ENCODE measurements at regions not wholly inside any gene's neighbourhood (a gene's known extent, or its start where the extent isn't known, plus 50 kb on each side); places are given as distances from the start of the nearest gene placed in this dataset.

DNA sequence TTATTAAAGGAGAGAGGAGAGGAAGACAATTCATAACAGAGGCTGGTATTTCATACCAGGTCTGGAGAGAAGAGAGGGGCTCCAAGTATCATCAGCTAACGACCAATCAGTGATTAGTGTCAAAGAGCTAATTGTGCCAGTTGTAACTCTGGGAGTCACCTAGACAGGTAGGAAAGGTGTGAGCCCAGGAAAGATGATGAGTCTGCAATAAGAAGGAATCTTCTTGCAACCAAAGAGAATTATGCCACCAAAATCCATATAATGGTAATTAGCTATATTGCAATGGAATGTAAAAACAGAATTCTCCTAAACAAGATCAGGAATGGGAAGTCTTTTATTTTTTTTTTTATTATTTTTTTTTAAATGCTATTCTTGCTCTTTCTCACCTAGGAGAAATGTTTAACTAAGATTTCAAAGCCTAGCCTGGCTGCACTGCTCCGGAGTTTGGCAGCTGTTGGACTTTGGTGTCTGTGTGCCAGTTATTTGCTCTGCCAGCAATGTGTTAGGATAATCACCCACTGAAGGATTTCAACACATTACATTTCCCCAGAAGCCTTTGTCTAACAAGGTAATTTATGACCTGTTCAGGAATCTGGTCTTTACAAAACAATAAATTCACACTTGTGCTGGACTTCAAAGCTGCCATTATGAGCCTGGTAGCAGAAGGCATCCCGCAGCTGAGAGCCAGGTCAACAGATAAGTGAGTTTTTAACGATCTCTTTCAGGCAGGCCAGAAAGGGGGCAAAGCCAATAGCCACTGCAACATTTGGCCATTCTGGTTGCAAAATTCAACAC is 89.4 kb downstream of the FOXB1 start:
- FAIRE-seq (no peak), DNase-seq (ENCODE audit: extremely low read depth in 1 of 4, low spot score in 3 of 4) (no peak), ATAC-seq (no peak)
- H3K4me3 ChIP-seq = no peak overlapping the region
- CTCF ChIA-PET (ENCODE audit: low intra/inter-chr PET ratio) = no interaction called here
- BruUV-seq (replicated peaks) = no TSS peak
- POLR2A ChIA-PET = interaction anchor here (0.9 kb wide), 1 partner anchor 17 kb away, joined by 3 read pairs; no protein-coding TSS in a partner anchor
- intact Hi-C loops (cut with micrococcal nuclease) (no loop called here), in situ Hi-C loops (cut with MboI) (no loop called here)
- no peaks in the 10 kb centered on the region for H4K20me1 ChIP-seq (replicated peaks; ENCODE audit: control insufficient read depth, insufficient read depth, low read length)
- H3K4me1 ChIP-seq (replicated peaks in 1 of 2; ENCODE audit: control insufficient read depth in 2 of 2, insufficient read depth in 2 of 2, low read length in 2 of 2) = no peaks in the 10 kb centered on the region
- H3K9me3 ChIP-seq (replicated peaks; ENCODE audit: control insufficient read depth, insufficient read depth, low read depth, low read length) = no peaks in the 10 kb centered on the region
- no peaks in the 10 kb centered on the region for H3K36me3 ChIP-seq (ENCODE audit: control insufficient read depth, insufficient read depth, low read length)
- H3K27me3 ChIP-seq (ENCODE audit: control insufficient read depth in 2 of 2, insufficient read depth in 2 of 2, low read length in 2 of 2) = peaks cover 0 to 6% of the 10 kb centered on the region in 2 experiments; a peak in 1 of 5 replicates
- no peak overlapping the region for H3K27ac ChIP-seq (ENCODE audit: extremely low read depth, low read depth, low read length)
- H3K9me1 ChIP-seq (ENCODE audit: control insufficient read depth, insufficient read depth, low read length) = no peaks in the 10 kb centered on the region
- WGBS (ENCODE audit: insufficient coverage, low coverage, missing lambda C conversion rate) = 0% methylated on average over 4 of the region's 4 CpGs
- H3K4me2 ChIP-seq (ENCODE audit: insufficient read depth, low read length) = no peak overlapping the region
- no peak overlapping the region for H2AFZ ChIP-seq (ENCODE audit: low read depth, low read length)
- no peaks in the 10 kb centered on the region for H3K79me2 ChIP-seq (ENCODE audit: control insufficient read depth, insufficient read depth, low read length)
- no peak overlapping the region for H3K9ac ChIP-seq (ENCODE audit: insufficient read depth in 1 of 2, low read depth in 2 of 2, low read length in 2 of 2)
- no peak for TF ChIP-seq XRCC4 (IDR thresholded peaks at IDR 0.05; ENCODE audit: extremely low read depth, insufficient read depth, insufficient read length)
- no peak for TF ChIP-seq ZNF253 (CRISPR knock-in tag; conservative IDR thresholded peaks at IDR 0.05)
- TF ChIP-seq, protein P1, sequence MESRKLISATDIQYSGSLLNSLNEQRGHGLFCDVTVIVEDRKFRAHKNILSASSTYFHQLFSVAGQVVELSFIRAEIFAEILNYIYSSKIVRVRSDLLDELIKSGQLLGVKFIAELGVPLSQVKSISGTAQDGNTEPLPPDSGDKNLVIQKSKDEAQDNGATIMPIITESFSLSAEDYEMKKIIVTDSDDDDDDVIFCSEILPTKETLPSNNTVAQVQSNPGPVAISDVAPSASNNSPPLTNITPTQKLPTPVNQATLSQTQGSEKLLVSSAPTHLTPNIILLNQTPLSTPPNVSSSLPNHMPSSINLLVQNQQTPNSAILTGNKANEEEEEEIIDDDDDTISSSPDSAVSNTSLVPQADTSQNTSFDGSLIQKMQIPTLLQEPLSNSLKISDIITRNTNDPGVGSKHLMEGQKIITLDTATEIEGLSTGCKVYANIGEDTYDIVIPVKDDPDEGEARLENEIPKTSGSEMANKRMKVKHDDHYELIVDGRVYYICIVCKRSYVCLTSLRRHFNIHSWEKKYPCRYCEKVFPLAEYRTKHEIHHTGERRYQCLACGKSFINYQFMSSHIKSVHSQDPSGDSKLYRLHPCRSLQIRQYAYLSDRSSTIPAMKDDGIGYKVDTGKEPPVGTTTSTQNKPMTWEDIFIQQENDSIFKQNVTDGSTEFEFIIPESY (CRISPR knock-in tag; IDR thresholded peaks at IDR 0.05) = no peak
- TF ChIP-seq SIN3B (IDR thresholded peaks at IDR 0.05; ENCODE audit: low read depth) = no peak
- TF ChIP-seq, protein P2, sequence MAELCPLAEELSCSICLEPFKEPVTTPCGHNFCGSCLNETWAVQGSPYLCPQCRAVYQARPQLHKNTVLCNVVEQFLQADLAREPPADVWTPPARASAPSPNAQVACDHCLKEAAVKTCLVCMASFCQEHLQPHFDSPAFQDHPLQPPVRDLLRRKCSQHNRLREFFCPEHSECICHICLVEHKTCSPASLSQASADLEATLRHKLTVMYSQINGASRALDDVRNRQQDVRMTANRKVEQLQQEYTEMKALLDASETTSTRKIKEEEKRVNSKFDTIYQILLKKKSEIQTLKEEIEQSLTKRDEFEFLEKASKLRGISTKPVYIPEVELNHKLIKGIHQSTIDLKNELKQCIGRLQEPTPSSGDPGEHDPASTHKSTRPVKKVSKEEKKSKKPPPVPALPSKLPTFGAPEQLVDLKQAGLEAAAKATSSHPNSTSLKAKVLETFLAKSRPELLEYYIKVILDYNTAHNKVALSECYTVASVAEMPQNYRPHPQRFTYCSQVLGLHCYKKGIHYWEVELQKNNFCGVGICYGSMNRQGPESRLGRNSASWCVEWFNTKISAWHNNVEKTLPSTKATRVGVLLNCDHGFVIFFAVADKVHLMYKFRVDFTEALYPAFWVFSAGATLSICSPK (IDR thresholded peaks at IDR 0.05; ENCODE audit: borderline replicate concordance) = no peak
- TF ChIP-seq HNRNPH1 (optimal IDR thresholded peaks at IDR 0.05; ENCODE audit: low read depth, low read length) = no peak
- TF ChIP-seq, protein P3, sequence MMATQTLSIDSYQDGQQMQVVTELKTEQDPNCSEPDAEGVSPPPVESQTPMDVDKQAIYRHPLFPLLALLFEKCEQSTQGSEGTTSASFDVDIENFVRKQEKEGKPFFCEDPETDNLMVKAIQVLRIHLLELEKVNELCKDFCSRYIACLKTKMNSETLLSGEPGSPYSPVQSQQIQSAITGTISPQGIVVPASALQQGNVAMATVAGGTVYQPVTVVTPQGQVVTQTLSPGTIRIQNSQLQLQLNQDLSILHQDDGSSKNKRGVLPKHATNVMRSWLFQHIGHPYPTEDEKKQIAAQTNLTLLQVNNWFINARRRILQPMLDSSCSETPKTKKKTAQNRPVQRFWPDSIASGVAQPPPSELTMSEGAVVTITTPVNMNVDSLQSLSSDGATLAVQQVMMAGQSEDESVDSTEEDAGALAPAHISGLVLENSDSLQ (IDR thresholded peaks at IDR 0.05) = no peak
- no peak for TF ChIP-seq ZNF175 (CRISPR knock-in tag; IDR thresholded peaks at IDR 0.05; ENCODE audit: low read depth)
- TF ChIP-seq, protein P4, sequence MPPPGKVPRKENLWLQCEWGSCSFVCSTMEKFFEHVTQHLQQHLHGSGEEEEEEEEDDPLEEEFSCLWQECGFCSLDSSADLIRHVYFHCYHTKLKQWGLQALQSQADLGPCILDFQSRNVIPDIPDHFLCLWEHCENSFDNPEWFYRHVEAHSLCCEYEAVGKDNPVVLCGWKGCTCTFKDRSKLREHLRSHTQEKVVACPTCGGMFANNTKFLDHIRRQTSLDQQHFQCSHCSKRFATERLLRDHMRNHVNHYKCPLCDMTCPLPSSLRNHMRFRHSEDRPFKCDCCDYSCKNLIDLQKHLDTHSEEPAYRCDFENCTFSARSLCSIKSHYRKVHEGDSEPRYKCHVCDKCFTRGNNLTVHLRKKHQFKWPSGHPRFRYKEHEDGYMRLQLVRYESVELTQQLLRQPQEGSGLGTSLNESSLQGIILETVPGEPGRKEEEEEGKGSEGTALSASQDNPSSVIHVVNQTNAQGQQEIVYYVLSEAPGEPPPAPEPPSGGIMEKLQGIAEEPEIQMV (tag; conservative IDR thresholded peaks at IDR 0.05; ENCODE audit: low read depth) = no peak
- TF ChIP-seq, protein P5, sequence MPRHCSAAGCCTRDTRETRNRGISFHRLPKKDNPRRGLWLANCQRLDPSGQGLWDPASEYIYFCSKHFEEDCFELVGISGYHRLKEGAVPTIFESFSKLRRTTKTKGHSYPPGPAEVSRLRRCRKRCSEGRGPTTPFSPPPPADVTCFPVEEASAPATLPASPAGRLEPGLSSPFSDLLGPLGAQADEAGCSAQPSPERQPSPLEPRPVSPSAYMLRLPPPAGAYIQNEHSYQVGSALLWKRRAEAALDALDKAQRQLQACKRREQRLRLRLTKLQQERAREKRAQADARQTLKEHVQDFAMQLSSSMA (CRISPR knock-in tag; IDR thresholded peaks at IDR 0.05) = no peak
- no peak for TF ChIP-seq ZNF436 (CRISPR knock-in tag; IDR thresholded peaks at IDR 0.05)
- TF ChIP-seq XRCC5 (IDR thresholded peaks at IDR 0.05; ENCODE audit: low read depth, low read length) = no peak

Measured in K562 (cell line).